Upper lobe of left lung (tissue), 4 donors: ENCODE measurements at regions not wholly inside any gene's neighbourhood (a gene's known extent, or its start where the extent isn't known, plus 50 kb on each side); places are given as distances from the start of the nearest gene placed in this dataset.
"Not testable (repeated sequence)": the region's sequence is repeated elsewhere in the genome, so short reads cannot be mapped to it uniquely, and the experiment has no call there.

Experiments used
- EP300 ChIP-seq, 4 donors: sonication (generic); formaldehyde crosslinking; IDR thresholded peaks; one replicate each; pipeline ENCODE4 v1.5.1; 2017; ENCODE audit warnings: antibody characterized with exemption in 4 of 4, control low read depth in 2 of 4
- POLR2A ChIP-seq, 4 donors: fragments of 450-650 bp; IDR thresholded peaks; one replicate each; pipeline ENCODE4 v1.5.1; 2016 to 2017; ENCODE audit warnings: antibody characterized with exemption in 4 of 4, mild to moderate bottlenecking in 2 of 4
- TF ChIP-seq, protein P1 (sequence below), 6 experiments: fragments of 450-650 bp in 4 of 6; fragments of 200-600 bp in 2 of 6; sonication (generic) in 2 of 6; IDR thresholded peaks; one replicate each; pipeline ENCODE4 v1.5.1; 2016 to 2019; ENCODE audit warnings: antibody characterized with exemption in 6 of 6

DNA sequence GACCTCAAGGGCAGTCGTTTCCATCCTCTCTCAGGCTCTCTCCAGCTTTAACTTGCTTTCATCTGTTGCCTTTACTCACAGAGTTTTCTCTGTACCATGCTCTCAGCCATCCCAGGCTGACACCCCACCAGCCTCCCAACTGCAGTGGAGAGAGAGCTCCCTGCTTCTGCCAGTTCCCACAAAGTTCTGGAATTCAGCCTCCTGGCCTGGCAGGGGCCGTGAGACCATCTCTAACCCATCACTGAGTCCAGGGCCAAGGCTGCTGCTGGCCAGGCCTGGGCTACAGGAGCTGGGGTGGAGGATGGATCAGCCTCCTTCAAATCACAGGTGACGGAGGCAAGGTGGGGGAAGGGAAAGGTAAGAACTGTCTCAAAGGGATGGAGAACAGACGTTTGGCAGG, 314.9 kb downstream of the ADGRD1 start:
- not testable (repeated sequence) for TF ChIP-seq EP300, POLR2A (IDR thresholded peaks at IDR 0.05)
- TF ChIP-seq, protein P1, sequence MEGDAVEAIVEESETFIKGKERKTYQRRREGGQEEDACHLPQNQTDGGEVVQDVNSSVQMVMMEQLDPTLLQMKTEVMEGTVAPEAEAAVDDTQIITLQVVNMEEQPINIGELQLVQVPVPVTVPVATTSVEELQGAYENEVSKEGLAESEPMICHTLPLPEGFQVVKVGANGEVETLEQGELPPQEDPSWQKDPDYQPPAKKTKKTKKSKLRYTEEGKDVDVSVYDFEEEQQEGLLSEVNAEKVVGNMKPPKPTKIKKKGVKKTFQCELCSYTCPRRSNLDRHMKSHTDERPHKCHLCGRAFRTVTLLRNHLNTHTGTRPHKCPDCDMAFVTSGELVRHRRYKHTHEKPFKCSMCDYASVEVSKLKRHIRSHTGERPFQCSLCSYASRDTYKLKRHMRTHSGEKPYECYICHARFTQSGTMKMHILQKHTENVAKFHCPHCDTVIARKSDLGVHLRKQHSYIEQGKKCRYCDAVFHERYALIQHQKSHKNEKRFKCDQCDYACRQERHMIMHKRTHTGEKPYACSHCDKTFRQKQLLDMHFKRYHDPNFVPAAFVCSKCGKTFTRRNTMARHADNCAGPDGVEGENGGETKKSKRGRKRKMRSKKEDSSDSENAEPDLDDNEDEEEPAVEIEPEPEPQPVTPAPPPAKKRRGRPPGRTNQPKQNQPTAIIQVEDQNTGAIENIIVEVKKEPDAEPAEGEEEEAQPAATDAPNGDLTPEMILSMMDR (IDR thresholded peaks at IDR 0.05) = not testable (repeated sequence)
